GM18507 (cell line): ENCODE measurements at regions not wholly inside any gene's neighbourhood (a gene's known extent, or its start where the extent isn't known, plus 50 kb on each side); places are given as distances from the start of the nearest gene placed in this dataset.

Experiments
- DNase-seq: peaks from one replicate; pipeline ENCODE4 v3.0.0; 2011; ENCODE audit warnings: low read depth; ENCODE audit not compliant: insufficient read length; ENCODE audit errors: extremely low spot score
- FAIRE-seq: peaks from 2 replicates; lab custom pipeline; 2011; peaks lifted over from hg19 to GRCh38; lab: Jason Lieb, UNC

GRCh38 chr17:74149597-74150427 lies 53.7 kb upstream of the RPL38 start:
- DNase-seq (no peak), FAIRE-seq (no peak)

- FAIRE-seq (no peak), DNase-seq (no peak)
These were observed 53.0 kb upstream of the RPL38 start for GRCh38 chr17:74150428-74151025.

- FAIRE-seq (no peak), DNase-seq (no peak)
These were observed 51.7 kb upstream of the RPL38 start for GRCh38 chr17:74151551-74152315.

- FAIRE-seq, result no peak
These were observed 50.7 kb upstream of the RPL38 start for GRCh38 chr17:74152591-74153455.

GRCh38 chr17:74153456-74153810 lies 50.0 kb upstream of the RPL38 start:
- FAIRE-seq (no peak), DNase-seq (no peak)

More at GRCh38 chr17:74152591-74153455, 50.7 kb upstream of the RPL38 start:
- no peak for DNase-seq
